Lung (tissue), 12 donors: ENCODE measurements at regions not wholly inside any gene's neighbourhood (a gene's known extent, or its start where the extent isn't known, plus 50 kb on each side); places are given as distances from the start of the nearest gene placed in this dataset. TPM values are rescaled to one million over a fixed set of nuclear protein-coding genes. Genes with fewer than 3 reads are reported as not detected.
A peak's percentile ranks its signal among the peaks of the same experiment; 100 is the strongest.

ENCODE experiments used
- ATAC-seq: fragments of 200-7000 bp; cut with Tn5 transposase; one replicate; pipeline ENCODE4 v1.9.1; 2020; ENCODE audit warnings: moderate number of reproducible peaks; ENCODE audit not compliant: insufficient read depth, low FRiP score
- DNase-seq, 3 donors: peaks; one replicate each; pipeline ENCODE4 v3.0.0-alpha.2; 2013 to 2017
- H3K27ac ChIP-seq, 2 donors: one replicate each; pipeline ENCODE4 v1.5.1; 2013; ENCODE audit warnings: mild to moderate bottlenecking in 2 of 2, moderate library complexity in 2 of 2, control low read depth in 1 of 2, inconsistent platforms in 1 of 2, low read depth in 1 of 2, low read length in 1 of 2
- H3K27me3 ChIP-seq, 3 donors: one replicate each; pipeline ENCODE4 v1.5.1; 2013; ENCODE audit warnings: low read length in 2 of 3; ENCODE audit not compliant: control insufficient read depth in 3 of 3, insufficient read depth in 3 of 3
- H3K36me3 ChIP-seq, 4 donors: one replicate each; pipeline ENCODE4 v1.5.1; 2013; ENCODE audit warnings: low read length in 4 of 4, mild to moderate bottlenecking in 1 of 4, moderate library complexity in 1 of 4; ENCODE audit not compliant: control insufficient read depth in 4 of 4, insufficient read depth in 4 of 4
- H3K4me1 ChIP-seq, 5 donors: one replicate each; pipeline ENCODE4 v1.5.1; 2013; ENCODE audit warnings: low read length in 5 of 5, mild to moderate bottlenecking in 2 of 5, moderate library complexity in 1 of 5; ENCODE audit not compliant: control insufficient read depth in 5 of 5, insufficient read depth in 5 of 5
- H3K4me3 ChIP-seq: one replicate; pipeline ENCODE4 v1.5.1; 2013; ENCODE audit warnings: mild to moderate bottlenecking, control low read depth, moderate library complexity
- H3K9ac ChIP-seq, 2 donors: one replicate each; pipeline ENCODE4 v1.5.1; 2013; ENCODE audit warnings: low read length in 2 of 2, control low read depth in 1 of 2; ENCODE audit not compliant: insufficient read depth in 1 of 2
- H3K9me3 ChIP-seq, 4 donors: one replicate each; pipeline ENCODE4 v1.5.1; 2013; ENCODE audit warnings: low read length in 3 of 4, mild to moderate bottlenecking in 1 of 4, moderate library complexity in 1 of 4; ENCODE audit not compliant: control insufficient read depth in 4 of 4, insufficient read depth in 3 of 4
- WGBS, 2 donors: extraction: QIAGEN DNeasy Blood & Tissue Kit; methylation state at CpG; one replicate each; pipeline ENCODE4 v1.1.7; 2013; 5-methylcytosine and 5-hydroxymethylcytosine counted together
- small RNA-seq: library from RNA; depleted of rRNA; stranded (forward); fragments of <200 nt; gene quantifications from one replicate; pipeline ENCODE3, GENCODE V24; 2014; ENCODE audit warnings: low replicate concordance
- TF ChIP-seq, protein P1 (sequence below): IDR thresholded peaks from 2 replicates; pipeline ENCODE4 v1.5.1; 2012; ENCODE audit warnings: mild to moderate bottlenecking; ENCODE audit errors: control extremely low read depth, extremely low read depth
- donor health status: control.
- donor health status: control.
- donor health status: Bipolar disorder and iron deficiency.
- donor health status: healthy.
- donor health status: DM: yes; HTN: yes; CAD: no.

DNA sequence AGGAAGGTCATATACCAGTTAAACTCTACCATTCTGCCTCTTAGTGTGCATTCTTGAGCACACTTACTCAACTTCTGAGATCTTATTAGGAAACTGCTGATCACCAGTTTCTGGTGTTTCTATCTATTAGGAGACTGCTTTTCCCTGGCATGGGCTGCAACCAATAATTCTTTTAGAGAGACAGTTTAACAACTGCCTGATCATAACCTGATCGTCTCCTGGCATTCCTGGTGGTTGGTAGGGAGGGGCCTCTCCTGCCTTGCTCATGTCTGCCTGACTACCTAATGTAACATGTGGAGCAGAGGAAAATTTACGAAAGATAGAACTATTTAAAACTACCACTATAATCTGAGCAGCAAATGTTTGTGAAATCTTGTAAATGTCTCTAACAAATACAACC is 75.3 kb upstream of the MGAT4C start:
- DNase-seq (peak in 1 of 3 donors; percentile 3), ATAC-seq (no peak)
- H3K36me3 ChIP-seq = no peaks in the 10 kb centered on the region
- H3K4me3 ChIP-seq = no peak overlapping the region
- WGBS, 2 donors = 48 to 52% methylated on average over 2 of the region's 2 CpGs
- no peaks in the 10 kb centered on the region for H3K4me1 ChIP-seq
- H3K9me3 ChIP-seq = no peaks in the 10 kb centered on the region
- TF ChIP-seq, protein P1, sequence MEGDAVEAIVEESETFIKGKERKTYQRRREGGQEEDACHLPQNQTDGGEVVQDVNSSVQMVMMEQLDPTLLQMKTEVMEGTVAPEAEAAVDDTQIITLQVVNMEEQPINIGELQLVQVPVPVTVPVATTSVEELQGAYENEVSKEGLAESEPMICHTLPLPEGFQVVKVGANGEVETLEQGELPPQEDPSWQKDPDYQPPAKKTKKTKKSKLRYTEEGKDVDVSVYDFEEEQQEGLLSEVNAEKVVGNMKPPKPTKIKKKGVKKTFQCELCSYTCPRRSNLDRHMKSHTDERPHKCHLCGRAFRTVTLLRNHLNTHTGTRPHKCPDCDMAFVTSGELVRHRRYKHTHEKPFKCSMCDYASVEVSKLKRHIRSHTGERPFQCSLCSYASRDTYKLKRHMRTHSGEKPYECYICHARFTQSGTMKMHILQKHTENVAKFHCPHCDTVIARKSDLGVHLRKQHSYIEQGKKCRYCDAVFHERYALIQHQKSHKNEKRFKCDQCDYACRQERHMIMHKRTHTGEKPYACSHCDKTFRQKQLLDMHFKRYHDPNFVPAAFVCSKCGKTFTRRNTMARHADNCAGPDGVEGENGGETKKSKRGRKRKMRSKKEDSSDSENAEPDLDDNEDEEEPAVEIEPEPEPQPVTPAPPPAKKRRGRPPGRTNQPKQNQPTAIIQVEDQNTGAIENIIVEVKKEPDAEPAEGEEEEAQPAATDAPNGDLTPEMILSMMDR = no peak
- no peak overlapping the region for H3K9ac ChIP-seq
- H3K27ac ChIP-seq = no peak overlapping the region
- H3K27me3 ChIP-seq = no peaks in the 10 kb centered on the region

DNA sequence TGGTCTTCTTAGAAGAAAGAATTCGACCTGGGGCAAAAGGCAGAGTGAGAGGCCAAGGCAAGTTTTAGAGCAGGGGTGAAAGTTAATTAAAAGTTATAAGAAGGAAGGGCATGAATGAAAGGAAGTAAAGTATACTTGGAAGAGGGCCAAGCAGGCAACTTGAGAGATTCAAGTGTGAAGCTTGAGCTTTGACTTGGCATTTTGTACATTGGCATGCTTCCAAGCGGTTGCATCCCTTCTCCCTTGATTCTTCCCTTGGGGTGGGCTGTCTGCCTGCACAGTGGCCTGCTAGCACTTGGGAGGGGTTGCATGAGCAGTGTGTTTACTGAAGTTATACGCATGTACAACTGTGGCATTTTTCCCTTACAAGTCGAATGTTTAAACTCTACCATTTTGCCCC is 74.8 kb upstream of the MGAT4C start:
- WGBS, 2 donors = 56 to 62% methylated on average over 4 of the region's 4 CpGs
- DNase-seq (peak; percentile 10 to 42 (median 26)), ATAC-seq (no peak)
- Histone ChIP-seq H3K27ac (no peak overlapping the region), H3K27me3 (no peaks in the 10 kb centered on the region), H3K36me3 (no peaks in the 10 kb centered on the region), H3K4me1 (no peaks in the 10 kb centered on the region), H3K9me3 (no peaks in the 10 kb centered on the region), H3K4me3 (no peak overlapping the region), H3K9ac (no peak overlapping the region)
- TF ChIP-seq, protein P1 = no peak

DNA sequence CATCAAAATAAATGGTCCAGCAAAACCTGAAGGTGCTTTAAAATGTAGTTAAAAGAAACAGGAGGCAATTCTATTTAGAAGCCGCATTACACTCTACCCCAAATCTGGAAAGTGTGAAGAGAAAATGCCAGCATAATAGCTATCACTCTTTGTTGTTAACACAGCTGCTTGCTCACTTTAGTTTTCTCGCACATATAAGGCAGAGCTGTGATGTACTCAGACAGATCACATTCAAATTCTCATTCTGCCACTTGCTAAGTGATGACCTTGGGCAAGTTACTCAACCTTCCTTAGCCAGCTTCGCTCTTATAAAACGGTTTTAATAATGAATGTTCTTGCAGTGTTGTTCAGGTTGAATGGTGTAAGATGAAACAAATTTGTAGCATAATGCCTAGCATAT is 56.0 kb upstream of the MGAT4C start:
- H3K27ac ChIP-seq = no peak overlapping the region
- no peak for DNase-seq
- 88 to 93% methylated on average over 4 of the region's 4 CpGs for WGBS, 2 donors
- H3K36me3 ChIP-seq = no peaks in the 10 kb centered on the region
- H3K4me3 ChIP-seq = no peak overlapping the region
- TF ChIP-seq, protein P1 = no peak
- no peaks in the 10 kb centered on the region for H3K4me1 ChIP-seq
- H3K9me3 ChIP-seq = no peaks in the 10 kb centered on the region
- H3K9ac ChIP-seq = no peak overlapping the region
- H3K27me3 ChIP-seq = no peaks in the 10 kb centered on the region
- ATAC-seq = no peak

Small RNAs in the stretch of these regions (small RNA-seq; reads per million reads assigned to genes)
- gene AC079598.2 (not detected), gene AC079598.3 (not detected), gene AC079598.4 (not detected), gene CYCSP30 (not detected)
